GM10847 (cell line): ENCODE measurements at regions not wholly inside any gene's neighbourhood (a gene's known extent, or its start where the extent isn't known, plus 50 kb on each side); places are given as distances from the start of the nearest gene placed in this dataset.

ENCODE experiments used
- POLR2A ChIP-seq: IDR thresholded peaks from 2 replicates; pipeline ENCODE4 v1.6.1; 2011; ENCODE audit not compliant: insufficient read length; ENCODE audit errors: extremely low read depth

GRCh38 chr7:131145770-131146169 is 181.9 kb upstream of the MKLN1 start:
- TF ChIP-seq POLR2A = no peak

DNA sequence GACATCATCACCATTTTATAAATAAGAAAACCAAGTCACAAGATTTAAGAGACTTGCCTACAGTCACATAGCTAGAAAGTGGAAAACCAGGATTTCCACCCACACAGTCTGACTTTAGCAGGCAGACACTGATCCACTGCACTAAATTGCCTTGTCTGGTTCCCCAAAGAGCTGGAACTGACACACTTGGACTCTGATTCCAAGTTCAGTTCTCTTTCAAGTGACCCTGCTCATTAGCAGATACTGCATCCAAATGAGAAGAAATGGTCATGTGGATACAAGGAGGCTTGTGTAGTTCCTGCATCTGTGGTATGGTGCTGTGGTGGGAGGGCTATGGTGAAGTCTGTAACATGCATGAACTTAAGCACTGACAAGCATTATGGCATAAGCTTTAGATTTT is 180.1 kb upstream of the MKLN1 start:
- no peak for TF ChIP-seq POLR2A

GRCh38 chr7:131148258-131148657 is 179.4 kb upstream of the MKLN1 start:
- no peak for TF ChIP-seq POLR2A

DNA sequence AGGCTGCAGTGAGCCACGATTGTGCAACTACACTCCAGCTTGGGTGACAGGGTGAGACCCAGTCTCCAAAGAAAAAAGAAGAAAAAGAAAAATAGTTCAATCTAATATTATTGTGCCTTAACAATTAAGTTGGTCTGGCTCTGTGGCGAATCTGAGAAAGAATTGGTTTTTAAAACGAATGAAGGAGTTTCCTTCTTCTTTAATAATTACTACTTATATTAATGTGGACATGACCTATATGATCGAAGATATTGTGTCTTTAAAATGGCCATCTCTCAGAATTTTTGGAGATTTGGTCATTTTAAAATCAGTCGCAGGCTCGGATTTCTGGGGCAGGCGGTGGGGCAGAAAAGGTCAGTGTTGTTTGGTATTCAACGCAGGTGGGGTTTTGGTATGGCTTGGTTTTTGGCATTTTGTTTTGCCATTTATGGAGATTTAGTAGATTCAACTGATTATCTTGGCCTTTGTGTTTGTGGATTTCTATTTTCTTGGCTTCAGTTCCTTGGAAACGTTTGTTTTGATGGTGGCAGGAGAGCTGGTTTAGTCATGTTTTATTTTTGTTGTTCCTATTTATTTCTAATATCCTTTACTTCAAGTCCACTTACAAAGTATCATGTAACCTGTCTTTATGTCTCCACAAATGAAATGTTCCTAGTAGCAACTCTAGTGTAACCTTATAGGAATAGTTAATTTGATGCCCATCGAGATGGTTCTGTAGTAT is 178.8 kb upstream of the MKLN1 start:
- TF ChIP-seq POLR2A = no peak

GRCh38 chr7:131149429-131149773 is 178.3 kb upstream of the MKLN1 start:
- TF ChIP-seq POLR2A = no peak

GRCh38 chr7:131149840-131150239 is 177.8 kb upstream of the MKLN1 start:
- no peak for TF ChIP-seq POLR2A

DNA sequence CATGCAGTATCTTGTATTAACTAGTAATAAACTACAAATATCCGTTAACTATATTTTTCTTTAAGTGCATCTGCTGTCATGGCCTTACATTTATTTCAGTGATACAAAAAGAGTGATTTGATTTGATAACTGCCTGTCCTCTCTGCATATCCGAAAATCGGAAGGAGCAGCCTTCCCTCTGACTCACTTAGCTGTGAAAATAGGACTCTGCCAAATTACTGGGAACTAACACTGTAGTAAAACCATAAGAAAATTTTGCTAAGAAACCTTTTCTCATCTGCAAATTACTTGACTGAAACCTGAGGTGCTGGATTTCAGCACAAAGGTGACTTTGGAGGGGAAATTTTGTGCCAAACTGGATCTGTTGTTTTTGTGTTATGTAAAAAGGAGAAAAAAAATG is 176.6 kb upstream of the MKLN1 start:
- TF ChIP-seq POLR2A = no peak

- no peak for TF ChIP-seq POLR2A
Observed at GRCh38 chr7:131152766-131153165, 174.9 kb upstream of the MKLN1 start.

GRCh38 chr7:131154380-131154779 is 173.3 kb upstream of the MKLN1 start:
- no peak for TF ChIP-seq POLR2A

GRCh38 chr7:131157530-131158243 is 170.0 kb upstream of the MKLN1 start:
- no peak for TF ChIP-seq POLR2A

- no peak for TF ChIP-seq POLR2A
Observed at GRCh38 chr7:131159961-131160361, 167.7 kb upstream of the MKLN1 start.

DNA sequence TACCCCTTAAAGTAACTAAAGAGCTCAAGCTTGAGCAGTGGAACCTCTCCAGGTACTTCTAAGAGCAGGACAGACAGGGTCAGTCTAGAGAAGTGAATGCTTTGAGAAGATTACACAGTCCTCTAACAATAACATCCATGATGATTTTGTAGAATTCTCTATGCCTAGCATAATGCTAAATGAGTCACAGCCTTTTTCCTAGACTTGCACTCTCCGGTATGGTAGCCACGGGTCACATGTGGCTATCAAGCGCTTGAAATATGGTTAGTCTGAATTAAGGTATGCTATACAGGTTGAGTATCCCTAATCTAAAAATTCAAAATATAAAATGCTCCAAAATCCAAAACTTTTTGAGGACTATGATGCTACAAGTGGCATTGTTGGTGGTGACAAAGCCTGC is 166.6 kb upstream of the MKLN1 start:
- no peak for TF ChIP-seq POLR2A

DNA sequence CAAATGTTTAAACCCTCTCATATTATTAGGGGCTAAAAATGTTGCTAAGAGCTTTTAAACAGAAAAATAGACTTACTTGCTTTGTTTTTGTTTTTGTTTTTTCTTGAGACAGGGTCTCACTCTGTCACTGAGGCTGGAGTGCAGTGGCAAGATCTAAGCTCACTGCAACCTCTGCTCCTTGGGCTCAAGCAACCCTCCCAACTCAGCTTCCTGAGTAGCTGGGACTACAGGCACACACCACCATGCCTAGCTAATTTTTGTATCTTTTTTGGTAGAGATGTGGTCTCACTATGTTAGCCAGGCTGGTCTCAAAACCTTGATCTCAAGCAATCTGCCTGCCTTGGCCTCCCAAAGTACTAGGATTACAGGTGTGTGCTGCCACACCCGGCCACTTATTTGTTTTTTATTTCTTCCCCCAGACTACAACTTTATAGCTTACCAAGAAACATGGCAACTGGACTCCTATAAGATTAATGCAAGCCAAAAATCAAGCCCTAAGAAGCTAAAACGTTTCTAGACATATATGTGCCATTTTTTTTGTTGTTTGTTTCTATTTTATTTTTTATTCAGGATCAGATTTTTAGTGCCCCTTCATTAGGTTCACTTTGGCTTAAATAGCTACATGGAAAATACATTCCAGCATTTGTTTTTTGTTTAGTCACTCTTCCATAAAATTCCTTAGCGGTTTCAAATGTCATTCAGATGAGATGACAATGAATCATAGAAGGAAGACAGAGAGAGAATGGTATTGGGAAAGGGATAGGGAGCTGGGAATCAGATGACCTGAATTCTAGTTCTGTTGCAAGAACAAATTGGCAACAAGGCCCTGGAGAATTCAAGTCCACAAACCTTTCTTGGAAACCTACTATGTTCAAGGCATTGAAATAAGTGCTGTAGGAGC is 163.4 kb upstream of the MKLN1 start:
- no peak for TF ChIP-seq POLR2A

GRCh38 chr7:131166066-131166465 is 161.6 kb upstream of the MKLN1 start:
- no peak for TF ChIP-seq POLR2A

- no peak for TF ChIP-seq POLR2A
Observed at GRCh38 chr7:131170440-131171271, 157.0 kb upstream of the MKLN1 start.

DNA sequence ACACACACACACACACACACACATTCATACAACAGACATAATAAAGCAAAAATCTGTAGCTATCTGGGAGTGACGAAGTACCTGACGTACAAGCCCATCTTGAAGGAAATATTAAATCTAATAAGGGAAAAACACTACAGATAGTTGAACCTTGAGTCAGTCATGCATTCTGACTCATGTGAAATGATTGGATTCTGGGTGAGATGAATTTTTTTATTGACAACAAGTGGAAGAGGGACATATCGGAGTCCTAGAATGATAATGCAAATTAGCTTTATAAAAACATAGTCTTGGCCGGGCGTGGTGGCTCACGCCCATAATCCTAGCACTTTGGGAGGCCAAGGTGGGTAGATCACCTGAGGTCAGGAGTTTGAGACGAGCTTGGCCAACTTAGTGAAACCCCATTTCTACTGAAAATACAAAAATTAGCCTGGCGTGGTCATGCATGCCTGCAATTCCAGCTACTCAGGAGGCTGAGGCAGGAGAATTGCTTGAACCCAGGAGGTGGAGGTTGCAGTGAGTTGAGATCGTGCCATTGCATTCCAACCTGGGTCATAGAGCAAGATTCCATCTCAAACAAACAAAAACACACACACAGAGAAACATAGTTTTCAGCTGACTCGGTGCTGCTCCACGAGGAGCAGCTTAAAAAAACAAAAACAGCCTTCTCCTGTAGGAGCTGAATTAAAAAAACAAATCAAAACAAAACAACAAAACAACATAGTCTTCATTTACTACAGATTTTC is 154.4 kb upstream of the MKLN1 start:
- TF ChIP-seq POLR2A = no peak
